OCI-LY1 (cell line): ENCODE measurements at regions not wholly inside any gene's neighbourhood (a gene's known extent, or its start where the extent isn't known, plus 50 kb on each side); places are given as distances from the start of the nearest gene placed in this dataset.

Experiments
- H2AFZ ChIP-seq: fragments of 200-600 bp; sonication (generic), shearing (Covaris generic); 2 replicates; pipeline ENCODE4 v1.6.0; 2014; ENCODE audit warnings: antibody characterized with exemption, mild to moderate bottlenecking, low read length
- H3F3A ChIP-seq: fragments of 200-600 bp; sonication (generic), shearing (Covaris generic); 2 replicates; pipeline ENCODE4 v1.6.0; 2014; ENCODE audit warnings: mild to moderate bottlenecking, antibody characterized with exemption, low read length, moderate library complexity; ENCODE audit not compliant: insufficient read depth
- H3K27ac ChIP-seq: fragments of 200-600 bp; sonication (generic); 2 replicates; pipeline ENCODE4 v1.5.1; 2014; ENCODE audit warnings: low read length, mixed run types, mild to moderate bottlenecking, low read depth; ENCODE audit not compliant: poor library complexity, severe bottlenecking
- H3K27me3 ChIP-seq: fragments of 200-600 bp; sonication (generic); 2 replicates; pipeline ENCODE4 v1.6.0; 2014; ENCODE audit warnings: antibody characterized with exemption, mild to moderate bottlenecking, low read length, moderate library complexity; ENCODE audit not compliant: insufficient read depth
- H3K36me3 ChIP-seq: fragments of 200-600 bp; sonication (generic); 2 replicates; pipeline ENCODE4 v1.6.1; 2014; ENCODE audit warnings: mild to moderate bottlenecking, antibody characterized with exemption, low read length, moderate library complexity, mixed read lengths; ENCODE audit not compliant: insufficient read depth
- H3K4me1 ChIP-seq: fragments of 200-600 bp; sonication (generic); 2 replicates; pipeline ENCODE4 v1.5.1; 2014; ENCODE audit warnings: mild to moderate bottlenecking, low read length, moderate library complexity; ENCODE audit not compliant: insufficient read depth, severe bottlenecking
- H3K4me2 ChIP-seq: fragments of 200-600 bp; sonication (generic), shearing (Covaris generic); 2 replicates; pipeline ENCODE4 v1.6.1; 2014; ENCODE audit warnings: low read length
- H3K4me3 ChIP-seq: fragments of 200-600 bp; sonication (generic); 2 replicates; pipeline ENCODE4 v1.5.1; 2014; ENCODE audit warnings: low read length, low read depth, mild to moderate bottlenecking, mixed read lengths; ENCODE audit not compliant: poor library complexity, severe bottlenecking
- H3K79me2 ChIP-seq: fragments of 200-600 bp; shearing (Covaris generic); 2 replicates; pipeline ENCODE4 v1.6.1; 2016; ENCODE audit warnings: mixed run types, low read length, mixed read lengths; ENCODE audit not compliant: insufficient read depth
- H3K9ac ChIP-seq: fragments of 200-600 bp; sonication (generic), shearing (Covaris generic); 2 replicates; pipeline ENCODE4 v1.6.1; 2014; ENCODE audit warnings: mild to moderate bottlenecking, low read length, mixed read lengths
- H3K9me2 ChIP-seq: fragments of 200-600 bp; sonication (generic), shearing (Covaris generic); 2 replicates; pipeline ENCODE4 v1.6.1; 2014; ENCODE audit warnings: low read depth, mild to moderate bottlenecking, low read length, mixed read lengths
- H3K9me3 ChIP-seq: fragments of 200-600 bp; shearing (Covaris generic); 2 replicates; pipeline ENCODE4 v1.6.1; 2014; ENCODE audit warnings: low read length, mixed read lengths
- H4K20me1 ChIP-seq: fragments of 200-600 bp; sonication (generic), shearing (Covaris generic); 2 replicates; pipeline ENCODE4 v1.6.0; 2016; ENCODE audit warnings: mild to moderate bottlenecking, low read length; ENCODE audit not compliant: insufficient read depth
- EZH2 ChIP-seq: fragments of 200-600 bp; sonication (generic), shearing (Covaris generic); IDR thresholded peaks from 2 replicates; pipeline ENCODE4 v1.8.0; 2017; ENCODE audit warnings: borderline replicate concordance, mixed run types, mild to moderate bottlenecking, antibody characterized with exemption, low read length, moderate library complexity, mixed read lengths
- TF ChIP-seq, protein P1 (sequence below): fragments of 200-600 bp; sonication (generic), shearing (Covaris generic); IDR thresholded peaks from 2 replicates; pipeline ENCODE4 v1.5.1; 2017; ENCODE audit warnings: mild to moderate bottlenecking, antibody characterized with exemption, low read length, moderate library complexity, mixed read lengths

DNA sequence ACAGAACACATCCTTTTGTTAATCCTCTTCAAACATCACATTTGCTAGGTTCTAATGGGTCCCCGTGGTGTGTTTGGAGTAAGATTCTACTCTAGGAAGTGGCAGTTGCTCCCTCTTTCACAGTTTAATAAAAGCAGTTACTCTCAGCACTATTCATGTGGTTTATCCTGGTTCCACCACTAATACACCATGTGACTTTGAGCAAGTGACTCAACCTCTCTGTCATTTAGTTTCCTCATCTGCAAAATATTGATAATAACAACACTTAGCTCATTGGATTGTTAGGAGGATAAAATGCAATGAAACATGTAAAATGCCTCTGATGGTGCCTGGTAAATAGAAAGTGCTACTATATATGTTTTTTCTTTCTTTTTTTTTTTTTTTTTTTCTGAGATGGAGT, 488.0 kb upstream of the NOX3 start:
- Histone ChIP-seq H3K9me2 (no peaks in the 10 kb centered on the region), H3K4me3 (no peak overlapping the region), H3K9ac (no peak overlapping the region), H4K20me1 (no peaks in the 10 kb centered on the region), H3K79me2 (no peaks in the 10 kb centered on the region), H3F3A (no peaks in the 10 kb centered on the region), H3K4me1 (no peaks in the 10 kb centered on the region), H3K4me2 (no peak overlapping the region), H3K27ac (no peak overlapping the region), H3K9me3 (no peaks in the 10 kb centered on the region), H2AFZ (no peak overlapping the region), H3K27me3 (no peaks in the 10 kb centered on the region), H3K36me3 (no peaks in the 10 kb centered on the region)
- TF ChIP-seq EZH2 = no peak
- TF ChIP-seq, protein P1, sequence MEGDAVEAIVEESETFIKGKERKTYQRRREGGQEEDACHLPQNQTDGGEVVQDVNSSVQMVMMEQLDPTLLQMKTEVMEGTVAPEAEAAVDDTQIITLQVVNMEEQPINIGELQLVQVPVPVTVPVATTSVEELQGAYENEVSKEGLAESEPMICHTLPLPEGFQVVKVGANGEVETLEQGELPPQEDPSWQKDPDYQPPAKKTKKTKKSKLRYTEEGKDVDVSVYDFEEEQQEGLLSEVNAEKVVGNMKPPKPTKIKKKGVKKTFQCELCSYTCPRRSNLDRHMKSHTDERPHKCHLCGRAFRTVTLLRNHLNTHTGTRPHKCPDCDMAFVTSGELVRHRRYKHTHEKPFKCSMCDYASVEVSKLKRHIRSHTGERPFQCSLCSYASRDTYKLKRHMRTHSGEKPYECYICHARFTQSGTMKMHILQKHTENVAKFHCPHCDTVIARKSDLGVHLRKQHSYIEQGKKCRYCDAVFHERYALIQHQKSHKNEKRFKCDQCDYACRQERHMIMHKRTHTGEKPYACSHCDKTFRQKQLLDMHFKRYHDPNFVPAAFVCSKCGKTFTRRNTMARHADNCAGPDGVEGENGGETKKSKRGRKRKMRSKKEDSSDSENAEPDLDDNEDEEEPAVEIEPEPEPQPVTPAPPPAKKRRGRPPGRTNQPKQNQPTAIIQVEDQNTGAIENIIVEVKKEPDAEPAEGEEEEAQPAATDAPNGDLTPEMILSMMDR = no peak

DNA sequence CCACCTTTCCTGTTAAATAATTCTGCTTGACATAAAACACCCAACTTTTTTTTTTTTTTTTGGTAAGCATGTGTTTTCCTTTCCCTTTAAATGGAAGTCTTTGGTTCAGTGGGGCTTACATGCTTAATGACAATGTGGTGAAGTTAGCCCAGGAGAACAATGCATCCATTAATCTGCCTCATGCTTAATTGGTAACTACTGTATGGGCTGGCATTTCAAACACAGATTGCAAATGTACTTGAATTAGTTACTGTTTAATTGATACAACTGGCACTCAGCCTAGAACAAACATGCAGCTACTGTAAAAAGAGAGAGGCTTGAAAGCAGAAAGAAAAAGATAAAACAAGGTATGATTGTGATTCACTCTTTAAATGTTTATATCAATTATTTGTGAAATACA, 483.6 kb upstream of the NOX3 start:
- Histone ChIP-seq H3K27me3 (no peaks in the 10 kb centered on the region), H3K79me2 (no peaks in the 10 kb centered on the region), H3K27ac (no peak overlapping the region), H3K36me3 (no peaks in the 10 kb centered on the region), H3K4me3 (no peak overlapping the region), H3K4me2 (no peak overlapping the region), H3F3A (no peaks in the 10 kb centered on the region), H4K20me1 (no peaks in the 10 kb centered on the region), H3K4me1 (no peaks in the 10 kb centered on the region), H3K9me3 (no peaks in the 10 kb centered on the region), H3K9ac (no peak overlapping the region), H3K9me2 (no peaks in the 10 kb centered on the region), H2AFZ (no peak overlapping the region)
- TF ChIP-seq, protein P1 = no peak
- no peak for TF ChIP-seq EZH2

DNA sequence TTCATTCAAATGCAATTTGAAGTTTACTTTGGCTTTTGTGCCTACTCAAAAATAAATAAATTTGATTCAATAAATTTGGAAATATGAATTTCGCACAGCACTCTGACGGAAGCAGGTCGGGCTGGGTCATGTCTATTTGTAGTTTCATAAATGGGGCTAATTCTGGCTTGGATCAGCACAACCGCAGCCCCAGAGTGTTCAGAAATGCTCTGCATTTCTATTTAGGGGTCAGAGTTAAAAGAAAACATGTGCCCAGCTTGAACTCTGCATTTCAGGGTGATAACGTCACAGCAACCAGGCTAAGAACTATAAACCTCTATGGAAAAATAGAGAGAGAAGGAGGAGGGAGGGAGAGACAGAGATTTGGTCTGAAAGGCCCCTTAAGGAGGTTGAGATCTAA, 480.9 kb upstream of the NOX3 start:
- H3K9me3 ChIP-seq = no peaks in the 10 kb centered on the region
- no peak overlapping the region for H2AFZ ChIP-seq
- no peak for TF ChIP-seq EZH2
- TF ChIP-seq, protein P1 = no peak

More for the DNA sequence above, 480.9 kb upstream of the NOX3 start:
- no peaks in the 10 kb centered on the region for H3K4me1 ChIP-seq
- no peaks in the 10 kb centered on the region for H3F3A ChIP-seq
- H3K4me2 ChIP-seq = no peak overlapping the region
- H3K9ac ChIP-seq = no peak overlapping the region
- no peaks in the 10 kb centered on the region for H3K27me3 ChIP-seq
- H3K79me2 ChIP-seq = no peaks in the 10 kb centered on the region
- no peaks in the 10 kb centered on the region for H3K9me2 ChIP-seq
- no peaks in the 10 kb centered on the region for H4K20me1 ChIP-seq
- no peaks in the 10 kb centered on the region for H3K36me3 ChIP-seq
- no peak overlapping the region for H3K27ac ChIP-seq
- H3K4me3 ChIP-seq = no peak overlapping the region
